ENCODE measurements at regions not wholly inside any gene's neighbourhood (a gene's known extent, or its start where the extent isn't known, plus 50 kb on each side); places are given as distances from the start of the nearest gene placed in this dataset.

DNA sequence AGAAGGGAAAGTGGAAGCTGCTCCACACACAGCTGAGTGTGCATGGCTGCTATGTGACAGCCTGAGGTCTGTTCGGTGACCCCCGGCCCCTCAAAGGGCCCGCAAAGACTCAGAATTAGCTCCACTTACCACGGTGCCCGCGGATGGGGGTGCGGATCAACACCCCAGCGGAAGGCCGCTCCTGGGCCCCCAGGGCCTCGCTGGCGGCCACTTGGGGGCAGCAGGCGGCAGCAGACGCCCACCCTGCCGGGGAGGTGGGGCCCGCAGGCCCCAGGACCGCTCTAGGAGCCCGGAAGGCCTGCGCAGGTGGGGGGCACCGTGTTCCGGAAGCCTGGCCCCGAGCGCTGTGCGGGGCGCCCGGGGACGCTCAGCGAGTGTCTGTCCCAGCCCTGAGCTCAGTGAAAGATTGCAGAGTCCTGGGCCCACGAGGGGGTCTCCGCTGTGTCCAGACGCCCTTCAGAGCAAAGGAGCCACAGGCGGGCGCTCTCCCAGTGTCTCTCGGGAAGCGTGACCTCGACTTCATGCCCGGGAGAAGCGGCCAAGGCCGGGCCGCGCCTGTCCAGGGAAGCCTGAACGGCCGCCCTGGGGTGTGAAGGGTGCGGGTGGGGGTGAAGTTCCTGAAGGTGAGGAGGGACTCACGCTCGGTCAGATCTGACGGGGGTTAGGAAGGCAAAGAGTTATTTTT is 118.7 kb downstream of the VAPA start:
- peak in 2 of 3 donors; percentile 80 to 87 for DNase-seq (ENCODE audit: low read depth in 2 of 3, low spot score in 2 of 3)

DNA sequence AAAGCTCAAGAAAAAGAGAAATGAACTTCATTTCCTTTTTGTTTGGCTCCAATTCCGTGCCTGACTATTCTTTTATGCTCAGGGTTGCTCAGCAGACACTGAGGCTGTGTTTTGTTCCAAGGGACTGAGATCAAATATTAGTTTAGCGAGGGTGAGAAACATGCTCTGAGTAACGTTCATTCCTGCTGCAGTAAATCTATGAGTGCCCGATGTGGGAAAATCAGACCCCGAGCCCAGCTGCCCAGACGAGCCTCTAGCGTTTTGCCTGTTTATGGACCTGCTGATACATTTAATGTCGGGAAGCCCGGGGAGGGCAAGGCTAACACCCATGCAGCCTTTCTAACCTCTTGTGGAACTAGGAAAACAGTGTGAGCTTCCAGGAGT is 119.2 kb downstream of the VAPA start:
- no peak for DNase-seq (ENCODE audit: low read depth in 2 of 3, low spot score in 2 of 3)

DNA sequence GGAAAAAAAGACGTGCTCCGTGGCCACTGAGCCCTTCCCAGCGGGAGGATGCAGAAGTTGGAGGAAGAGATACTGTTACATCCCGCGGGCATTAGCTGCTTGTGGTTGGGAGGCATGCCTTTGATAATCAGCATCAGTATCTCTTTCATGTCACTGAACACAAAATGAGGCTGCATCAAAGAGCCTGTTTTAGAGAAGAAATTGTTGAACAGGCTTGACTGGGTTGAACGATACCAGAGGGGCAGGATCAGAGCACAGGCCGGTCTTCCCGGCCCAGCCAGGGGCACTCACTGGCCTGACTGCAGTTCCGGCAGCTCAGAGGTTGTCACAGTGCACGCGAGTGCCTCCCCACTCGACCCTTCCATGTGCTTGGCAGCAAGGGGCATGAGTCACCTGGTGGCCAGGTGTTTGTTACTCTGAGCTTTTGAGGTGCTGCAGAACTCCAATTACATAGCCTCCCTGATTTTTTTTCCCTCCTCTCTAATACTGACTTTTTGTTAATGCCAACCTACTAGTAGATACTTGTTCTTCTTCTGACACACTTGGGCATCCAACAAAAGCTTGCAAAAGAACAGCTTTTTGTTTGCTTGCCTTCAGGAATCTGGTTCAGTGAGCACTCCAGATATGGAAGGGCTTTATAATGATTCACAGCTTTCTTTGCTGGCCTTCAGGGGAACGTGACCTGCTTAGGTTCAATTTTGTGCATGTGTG is 121.6 kb downstream of the VAPA start:
- DNase-seq (ENCODE audit: low read depth in 2 of 3, low spot score in 2 of 3): no peak

DNA sequence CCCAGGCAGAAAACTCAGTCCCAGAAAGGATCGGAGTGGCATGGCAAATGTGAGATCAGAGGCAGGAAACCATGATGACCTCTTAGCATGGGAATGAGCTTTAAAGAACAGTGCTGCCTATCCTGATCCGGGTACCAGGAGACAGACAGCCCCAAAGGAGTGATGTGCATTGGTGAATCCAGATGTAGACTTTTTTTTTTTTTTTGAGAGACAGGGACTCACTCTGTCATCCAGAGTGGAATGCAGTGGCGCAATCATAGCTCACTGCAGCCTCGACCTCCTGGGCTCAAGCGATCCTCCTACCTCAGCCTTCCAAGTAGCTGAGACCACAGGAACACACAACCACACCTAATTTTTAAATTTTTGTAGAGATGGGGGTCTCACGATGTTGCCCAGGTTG is 122.7 kb downstream of the VAPA start:
- DNase-seq (ENCODE audit: low read depth in 2 of 3, low spot score in 2 of 3): no peak

DNA sequence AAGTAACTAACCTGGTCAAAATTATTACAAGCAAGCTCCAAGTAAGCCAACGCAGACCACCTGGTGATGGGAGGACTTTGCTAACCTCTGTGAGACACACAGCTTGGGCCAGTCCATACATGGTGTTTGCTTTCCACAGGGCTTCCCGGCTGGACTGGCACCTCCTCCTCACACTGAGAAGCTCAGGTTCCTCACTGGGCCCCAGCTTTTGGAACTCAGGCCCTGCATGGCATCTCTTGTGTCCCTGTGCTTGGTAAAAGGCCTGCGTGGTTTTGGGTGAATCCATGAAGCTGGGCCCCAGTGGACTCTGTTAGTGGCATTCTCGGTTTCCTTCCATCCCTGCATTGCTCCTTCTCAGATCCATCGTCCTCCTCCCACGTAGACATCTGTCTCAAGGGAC is 123.4 kb downstream of the VAPA start:
- DNase-seq (ENCODE audit: low read depth in 2 of 3, low spot score in 2 of 3): no peak

DNA sequence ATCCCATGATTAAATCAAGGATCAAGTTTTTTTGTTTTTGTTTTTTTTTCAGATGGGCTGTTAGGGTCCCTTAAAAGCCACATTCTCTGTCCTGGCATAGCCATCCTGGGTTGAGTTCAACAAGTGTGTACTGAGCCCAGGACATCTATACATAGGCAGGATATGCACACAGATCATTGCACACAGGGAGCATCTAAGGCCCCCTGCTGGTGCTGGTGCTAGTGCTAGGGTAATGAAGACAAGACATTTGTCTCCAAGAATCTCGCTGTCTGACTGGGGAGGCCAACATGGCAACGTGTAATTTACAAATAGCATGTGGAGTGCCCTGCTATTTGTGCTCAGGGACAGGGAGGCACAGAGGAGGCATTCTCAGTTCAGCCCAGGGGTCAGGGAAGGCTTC is 124.5 kb downstream of the VAPA start:
- no peak for DNase-seq (ENCODE audit: low read depth in 2 of 3, low spot score in 2 of 3)

DNA sequence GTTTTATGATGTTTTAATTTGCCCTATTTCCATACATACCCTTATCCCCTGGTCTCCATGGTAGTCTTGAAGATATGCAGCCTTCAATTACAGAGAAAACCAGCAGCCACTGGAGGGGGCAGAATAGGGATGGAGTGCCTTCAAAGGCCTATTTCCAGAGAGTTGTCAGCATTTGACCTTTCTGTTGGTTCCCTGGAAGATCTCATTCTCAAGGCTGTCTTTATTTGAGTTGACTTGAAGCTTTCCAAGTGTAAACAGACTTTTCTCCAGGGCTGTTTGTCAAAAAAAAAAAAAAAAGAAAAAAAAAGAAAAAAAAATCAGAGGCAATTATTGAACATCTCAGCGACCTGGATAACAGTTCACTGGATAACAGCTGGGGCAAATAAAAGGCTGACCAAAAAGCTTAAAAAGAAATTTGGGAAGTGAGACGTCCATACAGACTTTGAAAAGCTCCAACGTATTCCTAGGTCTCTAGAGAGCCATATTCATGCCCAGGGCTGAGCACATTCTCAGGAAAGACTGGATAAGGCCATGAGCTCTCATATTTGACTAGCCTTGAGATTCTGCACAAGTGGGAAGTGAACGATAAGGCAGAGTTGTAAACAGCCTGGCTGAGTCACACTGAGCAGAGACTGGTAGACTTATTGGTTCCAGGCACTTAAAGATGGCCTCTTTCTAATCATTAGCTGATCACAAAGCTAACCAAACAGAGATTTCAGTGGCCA is 126.6 kb downstream of the VAPA start:
- DNase-seq (ENCODE audit: low read depth in 2 of 3, low spot score in 2 of 3): no peak

DNA sequence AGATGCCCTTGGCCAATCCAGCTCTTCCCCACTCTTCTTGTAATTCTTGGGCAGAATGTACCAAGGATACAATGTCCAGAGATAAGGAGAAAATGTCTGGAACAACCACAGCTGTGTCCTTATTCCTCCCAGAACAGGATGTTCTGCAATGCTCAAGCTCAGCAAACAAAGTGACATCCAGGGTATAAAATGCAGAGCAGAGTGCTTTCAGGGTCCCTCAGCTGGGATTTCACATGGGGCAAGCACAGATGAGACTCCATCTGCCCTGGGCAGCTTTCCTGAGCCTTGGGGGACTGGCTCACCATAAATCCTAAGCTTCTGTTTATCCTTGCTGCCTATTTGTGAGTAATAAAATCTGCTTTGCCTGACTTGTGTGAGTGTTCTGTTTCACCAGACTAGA is 127.4 kb downstream of the VAPA start:
- no peak for DNase-seq (ENCODE audit: low read depth in 2 of 3, low spot score in 2 of 3)

DNA sequence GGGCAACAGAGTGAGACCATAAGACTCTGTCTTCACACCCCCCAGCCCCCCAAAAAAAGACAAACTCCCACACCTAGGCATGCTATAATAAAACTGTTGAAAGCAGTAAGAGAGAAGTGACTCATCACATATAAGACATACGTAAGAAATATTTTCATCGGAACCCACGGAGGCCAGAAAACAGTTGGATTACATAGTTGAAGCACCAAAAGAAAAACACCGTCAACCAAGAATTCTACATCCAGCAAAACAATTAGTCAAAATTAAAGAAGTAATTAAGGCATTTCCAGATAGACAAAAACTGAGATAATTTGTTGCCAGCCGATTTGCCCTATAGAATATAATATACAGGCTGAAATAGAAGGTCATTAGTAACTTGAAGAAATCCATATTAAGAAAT is 128.7 kb downstream of the VAPA start:
- DNase-seq (ENCODE audit: low read depth in 2 of 3, low spot score in 2 of 3): no peak

DNA sequence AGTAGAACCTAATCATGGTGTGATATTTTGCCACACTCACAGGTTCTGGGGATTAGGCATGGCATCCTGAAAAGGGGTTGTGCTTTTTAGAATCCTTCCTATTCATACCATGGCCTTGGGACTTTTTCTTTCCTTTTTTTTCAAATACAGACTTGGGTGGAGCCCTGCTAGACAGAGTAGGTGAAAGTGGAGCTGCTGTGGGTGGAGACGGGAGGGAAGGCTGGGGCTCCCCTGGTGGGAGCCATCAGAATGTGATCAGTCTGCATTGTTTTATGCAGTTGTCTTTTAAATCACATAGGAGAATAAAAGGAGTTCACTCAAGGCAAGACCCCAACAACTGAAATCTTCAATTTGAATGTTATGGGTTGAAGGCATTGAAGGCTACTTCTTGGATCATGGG is 130.2 kb downstream of the VAPA start:
- no peak for DNase-seq (ENCODE audit: low read depth in 2 of 3, low spot score in 2 of 3)

DNA sequence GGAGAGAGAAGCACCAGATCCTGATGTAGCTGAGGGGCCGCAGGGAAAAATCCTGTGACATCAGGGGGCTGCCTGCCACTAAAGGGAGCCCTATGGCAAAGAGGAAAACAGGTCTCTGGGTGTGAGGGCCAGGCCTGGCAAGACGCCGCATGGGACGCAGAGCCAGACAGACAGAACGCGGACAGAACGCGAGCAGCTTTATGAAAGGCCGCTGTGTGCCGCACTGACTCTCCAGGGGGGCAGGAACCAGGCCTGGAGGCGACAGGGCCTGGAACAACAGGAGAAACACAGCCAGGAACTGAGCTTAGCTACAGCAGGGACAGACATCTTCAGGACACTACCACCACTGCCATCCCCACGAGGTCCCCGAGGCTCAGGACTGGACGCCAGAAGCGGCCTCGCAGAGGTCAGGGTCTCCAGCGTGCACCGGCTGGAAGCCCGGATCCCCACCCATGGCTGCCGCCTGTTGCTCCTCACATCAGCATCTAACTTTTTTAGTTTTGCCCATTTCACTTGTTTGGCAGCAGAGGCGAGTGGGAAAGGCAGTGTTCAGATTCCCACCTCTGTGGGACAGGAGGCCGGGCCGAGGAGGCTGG is 131.6 kb downstream of the VAPA start:
- no peak for DNase-seq (ENCODE audit: low read depth in 2 of 3, low spot score in 2 of 3)

DNA sequence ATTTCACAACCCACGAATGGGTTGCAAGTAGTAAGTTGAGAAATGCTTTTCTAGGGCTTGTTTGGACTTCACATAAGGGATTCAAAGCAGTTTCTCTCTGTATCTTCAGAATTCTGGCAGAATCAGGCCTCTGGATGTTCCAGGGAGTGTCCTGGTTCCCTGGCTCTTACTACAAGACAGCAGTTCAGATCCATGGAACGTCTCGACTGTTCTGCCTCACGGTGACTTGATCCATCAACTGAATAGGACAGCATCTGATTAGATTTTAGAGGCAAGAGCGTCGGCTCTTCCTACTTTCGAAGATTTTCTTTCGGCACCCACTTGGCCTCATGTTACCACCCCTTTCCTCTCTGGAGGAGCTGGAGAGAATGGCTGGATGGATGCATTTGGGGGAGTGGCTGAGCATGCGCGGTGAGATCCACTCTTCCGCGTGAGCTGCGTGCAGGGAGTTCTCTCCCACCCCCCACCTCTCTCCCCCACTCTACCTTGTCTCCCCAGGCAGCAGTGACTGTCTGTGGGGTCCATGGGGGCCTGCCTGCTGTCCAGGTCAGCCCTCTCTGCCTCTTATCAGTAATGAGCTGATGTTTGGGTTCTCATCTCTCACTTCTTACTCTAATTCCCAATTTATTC is 132.5 kb downstream of the VAPA start:
- DNase-seq (ENCODE audit: low read depth in 2 of 3, low spot score in 2 of 3): no peak

DNA sequence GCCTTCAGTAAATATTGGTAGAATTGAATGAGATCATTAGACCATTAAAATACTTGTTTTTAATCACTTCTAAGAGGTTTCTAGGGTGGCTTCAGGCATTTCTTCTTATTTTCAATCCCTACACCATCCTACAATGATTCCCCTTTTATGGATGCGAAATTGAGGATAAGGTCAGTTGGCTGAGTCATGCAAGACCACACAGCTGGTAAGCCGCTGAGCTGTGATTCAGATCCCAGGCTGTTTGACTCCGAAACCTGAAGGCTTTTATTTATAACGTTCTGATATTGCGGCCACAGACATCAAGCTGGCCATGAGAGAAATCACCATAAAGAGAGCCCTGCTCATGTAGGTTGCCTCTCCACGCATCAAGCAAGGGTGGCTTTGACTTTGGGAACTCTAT is 133.4 kb downstream of the VAPA start:
- DNase-seq (ENCODE audit: low read depth in 2 of 3, low spot score in 2 of 3): no peak

DNA sequence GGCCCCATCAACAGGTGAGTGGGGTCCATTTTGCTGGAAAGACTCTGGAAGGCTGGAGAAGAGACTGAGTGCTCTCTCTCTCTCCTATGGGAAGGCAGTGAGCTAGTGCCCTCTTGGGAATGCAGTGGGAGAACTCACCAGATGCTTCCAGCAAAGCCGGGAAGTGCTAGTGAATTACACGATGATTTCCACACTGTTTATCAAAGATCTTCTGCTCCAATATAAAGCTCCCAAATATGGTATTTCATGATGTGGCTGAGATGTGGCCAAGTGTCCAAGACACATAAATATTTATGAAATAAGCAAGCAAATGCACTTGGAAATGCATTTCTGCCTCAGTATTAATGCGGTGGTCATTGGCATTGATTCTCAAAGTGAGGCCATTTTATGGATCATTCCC is 135.9 kb downstream of the VAPA start:
- DNase-seq (ENCODE audit: low read depth in 2 of 3, low spot score in 2 of 3): no peak

DNA sequence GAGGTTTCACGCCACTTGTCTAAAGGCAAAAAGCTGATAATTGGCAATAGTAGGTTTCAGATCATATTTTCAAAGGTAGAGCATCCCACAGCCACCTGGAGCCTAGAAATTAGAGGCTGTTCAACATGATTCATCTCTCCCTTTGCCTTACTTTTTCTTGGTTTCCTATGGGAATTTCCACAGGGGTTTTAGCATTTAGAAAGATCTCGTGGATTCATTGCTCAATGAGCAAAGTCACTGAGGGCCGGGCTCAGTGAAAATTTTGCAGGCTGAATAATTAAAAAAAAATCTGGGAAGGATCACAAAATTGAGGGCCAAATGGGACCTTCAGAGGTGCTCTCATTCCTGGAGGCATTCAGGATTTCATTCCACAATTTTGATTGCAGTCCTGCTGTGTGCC is 137.1 kb downstream of the VAPA start:
- no peak for DNase-seq (ENCODE audit: low read depth in 2 of 3, low spot score in 2 of 3)

DNA sequence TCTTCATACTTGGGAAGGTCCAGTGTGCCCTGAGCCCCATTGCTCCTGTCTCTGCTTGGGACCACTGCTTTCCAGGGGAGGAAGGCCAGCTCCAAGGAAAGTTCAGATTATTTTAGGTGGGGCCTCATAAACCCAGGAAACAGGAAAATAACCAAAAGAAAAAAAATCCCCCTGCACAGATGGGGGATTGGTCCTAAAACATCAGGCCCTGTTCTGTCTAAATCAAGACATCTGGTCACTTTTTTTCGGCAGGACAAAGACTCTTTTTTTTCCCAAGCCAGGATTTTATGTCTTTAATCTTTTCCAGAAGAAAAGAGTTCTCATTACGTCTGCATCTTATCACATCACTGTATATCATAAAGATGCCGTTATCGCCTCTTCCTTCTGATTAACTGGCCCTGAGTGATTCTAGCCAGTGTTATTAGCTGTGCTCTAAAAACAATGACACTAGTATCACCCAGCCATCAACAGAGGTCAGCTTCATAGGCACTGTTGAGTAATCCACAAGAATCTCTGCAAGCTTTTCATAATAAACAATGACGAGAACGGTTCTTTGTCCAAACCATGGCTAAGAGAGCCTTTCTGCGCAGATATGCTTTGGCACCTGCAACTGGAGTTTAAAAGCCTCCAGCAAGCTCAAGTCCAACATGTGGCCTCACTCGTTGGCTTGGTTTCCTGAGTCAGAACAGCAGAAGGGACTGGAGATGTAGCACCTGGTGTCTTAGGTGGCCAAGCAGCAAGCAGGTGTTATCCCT is 138.2 kb downstream of the VAPA start:
- DNase-seq (ENCODE audit: low read depth in 2 of 3, low spot score in 2 of 3): no peak

DNA sequence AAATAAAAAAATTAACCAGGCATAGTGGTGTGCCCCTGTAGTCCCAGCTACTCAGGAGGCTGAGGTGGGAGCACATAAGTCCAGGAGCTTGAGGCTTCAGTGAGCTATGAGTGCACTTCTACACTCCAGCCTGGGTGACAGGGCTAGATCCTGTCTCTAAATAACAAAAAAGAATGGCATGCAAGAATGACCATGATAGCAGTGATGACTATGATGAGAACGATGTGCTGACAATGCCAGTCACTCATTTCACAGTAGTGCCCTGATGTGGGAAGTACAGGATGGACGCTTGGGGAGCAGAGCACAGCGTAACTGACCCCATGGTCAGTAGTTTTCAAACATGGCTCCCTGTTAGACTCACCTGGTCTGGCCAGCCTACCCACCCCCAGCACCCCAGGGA is 139.1 kb downstream of the VAPA start:
- DNase-seq (ENCODE audit: low read depth in 2 of 3, low spot score in 2 of 3): no peak

DNA sequence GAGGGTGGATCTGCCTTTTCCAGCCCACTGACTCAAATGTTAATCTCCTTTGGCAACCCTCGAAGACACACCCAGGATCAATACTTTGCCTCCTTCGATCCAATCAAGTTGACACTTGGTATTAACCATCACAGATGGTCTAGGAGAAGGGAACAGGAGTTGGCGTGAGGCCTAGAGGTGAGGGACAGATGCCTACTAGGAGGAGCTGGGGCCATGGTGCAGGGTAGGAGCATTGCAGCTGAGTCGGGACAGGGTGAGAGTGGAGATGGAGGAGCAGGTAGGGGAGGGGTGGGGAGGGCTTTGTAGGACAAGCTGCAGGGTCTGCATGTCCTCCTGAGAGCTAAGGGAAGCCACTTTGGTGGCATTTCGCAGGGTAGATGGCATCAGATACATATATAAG is 140.0 kb downstream of the VAPA start:
- DNase-seq (ENCODE audit: low read depth in 2 of 3, low spot score in 2 of 3): no peak

DNA sequence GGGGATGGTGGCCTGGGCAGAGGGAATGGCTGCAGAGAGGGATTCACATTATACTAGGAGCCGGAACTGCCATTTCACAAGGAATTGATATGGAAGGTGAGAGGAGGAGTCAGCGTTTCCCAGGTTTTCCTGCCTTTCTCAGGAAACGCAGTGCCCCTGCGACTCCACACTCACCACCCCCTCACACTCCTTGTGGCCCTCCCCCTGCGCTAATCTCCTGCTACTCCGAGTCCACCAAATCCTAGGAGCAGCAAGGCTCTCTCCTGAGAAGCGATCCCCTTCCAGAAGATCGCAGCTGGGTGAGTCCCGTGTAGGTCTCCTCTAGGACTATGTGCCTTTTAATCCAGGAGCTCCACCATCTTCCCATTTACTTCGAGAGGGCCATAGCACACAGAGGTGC is 140.6 kb downstream of the VAPA start:
- no peak for DNase-seq (ENCODE audit: low read depth in 2 of 3, low spot score in 2 of 3)

DNA sequence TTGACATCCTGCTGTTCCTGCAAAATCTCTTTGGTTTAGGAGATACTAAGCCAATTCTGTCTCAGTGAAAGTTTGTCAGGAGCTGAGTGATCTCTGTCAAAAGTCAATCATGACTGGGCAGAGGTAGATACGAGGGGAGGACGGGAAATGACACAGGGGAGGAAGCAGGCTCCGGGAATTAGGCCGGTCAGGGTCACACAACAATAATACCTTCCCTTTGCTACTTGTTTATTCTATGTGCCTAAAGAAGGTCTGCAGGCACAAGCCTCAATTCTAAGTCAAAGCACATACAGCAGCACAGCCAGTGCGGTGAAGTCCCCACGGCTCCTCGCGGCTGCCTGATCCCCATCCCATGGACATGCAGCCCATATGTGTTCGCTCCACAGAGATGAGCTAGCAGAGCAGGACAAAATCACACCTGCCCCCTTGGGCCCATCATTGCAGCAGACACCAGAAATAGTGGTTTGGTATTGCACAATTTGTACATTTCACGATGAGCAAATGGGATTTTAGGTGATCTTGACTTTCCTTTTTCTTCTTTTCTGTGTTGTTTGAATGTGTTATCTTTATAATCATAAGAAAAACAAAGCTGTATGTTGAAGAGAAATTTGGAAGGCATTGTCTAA is 141.4 kb downstream of the VAPA start:
- DNase-seq (ENCODE audit: low read depth in 2 of 3, low spot score in 2 of 3): no peak
